ENCODE measurements at regions not wholly inside any gene's neighbourhood (a gene's known extent, or its start where the extent isn't known, plus 50 kb on each side); places are given as distances from the start of the nearest gene placed in this dataset.

DNA sequence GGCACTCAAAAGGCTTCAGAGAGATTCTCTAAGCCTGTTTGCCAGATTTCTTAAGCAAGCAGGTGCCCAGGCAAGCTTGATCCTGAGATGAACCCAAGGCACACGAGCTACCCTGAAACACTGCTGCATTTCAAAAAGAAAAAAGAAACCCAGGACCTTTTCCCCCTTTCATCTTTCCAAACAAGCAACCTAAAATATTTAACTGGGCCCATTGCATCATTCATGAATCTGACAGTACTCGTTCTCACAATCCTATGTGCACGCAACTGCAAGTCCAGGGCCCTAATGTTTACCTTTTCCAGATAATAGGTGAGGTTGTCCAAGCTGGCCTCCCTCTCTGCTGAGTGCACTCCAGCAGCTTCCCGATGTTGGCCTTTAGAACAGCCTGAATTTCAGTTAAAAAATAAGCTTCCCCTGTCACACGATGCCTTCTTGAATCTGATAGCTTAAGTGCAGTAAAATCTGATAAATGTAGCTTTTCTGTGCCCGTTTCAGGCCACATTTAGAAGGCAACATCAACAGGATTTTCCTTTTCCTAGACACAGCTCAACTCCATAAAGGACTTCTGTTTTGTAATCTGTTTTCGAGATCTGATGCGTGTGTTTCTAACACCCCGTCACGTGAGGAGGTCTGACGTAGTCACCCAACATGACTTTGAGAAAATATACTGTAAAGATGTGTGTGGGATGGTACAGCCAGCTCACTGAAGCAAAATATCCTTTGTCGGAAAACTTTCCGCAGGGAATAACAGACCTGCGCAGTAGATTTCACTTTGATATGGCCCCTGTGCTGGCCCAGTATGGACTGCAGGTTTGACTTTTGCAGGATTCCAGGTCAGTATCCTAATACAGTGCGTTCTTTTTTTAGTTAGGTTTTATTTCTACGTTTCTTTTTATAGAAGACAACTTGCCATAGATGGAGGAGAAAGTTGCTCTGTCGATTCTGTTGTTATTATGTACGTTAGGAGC is 55.1 kb upstream of the RASA2 start:
- TF ChIP-seq POLR2AphosphoS5 (IDR thresholded peaks at IDR 0.05; ENCODE audit: borderline replicate concordance, low read depth, low read length) (no peak), EZH2 (IDR thresholded peaks at IDR 0.05) (no peak)
